OCI-LY3 (cell line): ENCODE measurements at regions not wholly inside any gene's neighbourhood (a gene's known extent, or its start where the extent isn't known, plus 50 kb on each side); places are given as distances from the start of the nearest gene placed in this dataset.
"Not testable (repeated sequence)": the region's sequence is repeated elsewhere in the genome, so short reads cannot be mapped to it uniquely, and the experiment has no call there.

Source experiments
- EZH2phosphoT487 ChIP-seq: fragments of 200-600 bp; shearing (Covaris generic); IDR thresholded peaks from 2 replicates; pipeline ENCODE4 v1.6.1; 2018; ENCODE audit warnings: antibody characterized with exemption, mixed run types, low read depth
- TF ChIP-seq, protein P1 (sequence below): fragments of 200-600, 300-600 bp; sonication (generic); IDR thresholded peaks from 2 replicates; pipeline ENCODE4 v1.5.1; 2014; ENCODE audit warnings: antibody characterized with exemption, low read length, low read depth

DNA sequence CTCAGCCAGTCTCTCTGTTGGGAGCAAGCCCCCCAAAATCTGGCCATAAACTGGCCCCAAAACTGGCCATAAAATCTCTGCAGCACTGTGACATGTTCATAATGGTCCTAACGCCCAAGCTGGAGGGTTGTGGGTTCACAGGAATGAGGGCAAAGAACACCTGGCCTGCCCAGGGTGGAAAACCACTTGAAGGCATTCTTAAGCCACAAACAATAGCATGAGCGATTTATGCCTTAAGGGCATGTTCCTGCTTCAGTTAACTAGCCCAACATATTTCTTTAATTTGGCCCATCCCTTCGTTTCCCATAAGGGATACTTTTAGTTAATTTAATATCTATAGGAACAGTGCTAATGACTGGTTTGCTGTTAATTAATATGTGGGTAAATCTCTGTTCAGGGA is 205.8 kb downstream of the ALG10 start:
- TF ChIP-seq, protein P1, sequence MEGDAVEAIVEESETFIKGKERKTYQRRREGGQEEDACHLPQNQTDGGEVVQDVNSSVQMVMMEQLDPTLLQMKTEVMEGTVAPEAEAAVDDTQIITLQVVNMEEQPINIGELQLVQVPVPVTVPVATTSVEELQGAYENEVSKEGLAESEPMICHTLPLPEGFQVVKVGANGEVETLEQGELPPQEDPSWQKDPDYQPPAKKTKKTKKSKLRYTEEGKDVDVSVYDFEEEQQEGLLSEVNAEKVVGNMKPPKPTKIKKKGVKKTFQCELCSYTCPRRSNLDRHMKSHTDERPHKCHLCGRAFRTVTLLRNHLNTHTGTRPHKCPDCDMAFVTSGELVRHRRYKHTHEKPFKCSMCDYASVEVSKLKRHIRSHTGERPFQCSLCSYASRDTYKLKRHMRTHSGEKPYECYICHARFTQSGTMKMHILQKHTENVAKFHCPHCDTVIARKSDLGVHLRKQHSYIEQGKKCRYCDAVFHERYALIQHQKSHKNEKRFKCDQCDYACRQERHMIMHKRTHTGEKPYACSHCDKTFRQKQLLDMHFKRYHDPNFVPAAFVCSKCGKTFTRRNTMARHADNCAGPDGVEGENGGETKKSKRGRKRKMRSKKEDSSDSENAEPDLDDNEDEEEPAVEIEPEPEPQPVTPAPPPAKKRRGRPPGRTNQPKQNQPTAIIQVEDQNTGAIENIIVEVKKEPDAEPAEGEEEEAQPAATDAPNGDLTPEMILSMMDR: not testable (repeated sequence)
- TF ChIP-seq EZH2phosphoT487: not testable (repeated sequence)
